GM12872 (cell line): ENCODE measurements at regions not wholly inside any gene's neighbourhood (a gene's known extent, or its start where the extent isn't known, plus 50 kb on each side); places are given as distances from the start of the nearest gene placed in this dataset.

ENCODE experiments used
- CTCF ChIP-seq: IDR thresholded peaks from 3 replicates; pipeline ENCODE4 v1.5.1; 2011; ENCODE audit warnings: low read depth, mild to moderate bottlenecking, low read length, moderate library complexity; ENCODE audit not compliant: insufficient read depth

DNA sequence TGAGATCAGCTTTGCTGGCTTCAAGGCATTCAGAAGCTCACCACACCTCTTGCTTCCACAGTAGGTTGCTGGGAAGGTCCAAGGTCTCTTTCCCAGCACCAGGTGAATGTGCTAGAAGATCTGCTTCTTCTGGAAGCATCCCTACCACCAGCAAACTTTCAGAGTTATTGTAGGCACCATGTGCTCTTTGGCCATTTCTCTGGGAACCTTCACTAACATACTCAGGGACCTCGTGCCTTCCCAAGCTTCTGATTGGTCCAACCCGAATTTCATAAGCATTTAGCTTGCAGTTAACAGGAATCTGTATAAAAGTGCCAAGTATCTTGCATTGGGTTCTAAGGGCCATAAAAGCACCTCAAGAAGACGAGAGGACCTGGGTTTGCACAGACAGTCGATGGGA lies 86.5 kb upstream of the ARL4C start:
- no peak for TF ChIP-seq CTCF

DNA sequence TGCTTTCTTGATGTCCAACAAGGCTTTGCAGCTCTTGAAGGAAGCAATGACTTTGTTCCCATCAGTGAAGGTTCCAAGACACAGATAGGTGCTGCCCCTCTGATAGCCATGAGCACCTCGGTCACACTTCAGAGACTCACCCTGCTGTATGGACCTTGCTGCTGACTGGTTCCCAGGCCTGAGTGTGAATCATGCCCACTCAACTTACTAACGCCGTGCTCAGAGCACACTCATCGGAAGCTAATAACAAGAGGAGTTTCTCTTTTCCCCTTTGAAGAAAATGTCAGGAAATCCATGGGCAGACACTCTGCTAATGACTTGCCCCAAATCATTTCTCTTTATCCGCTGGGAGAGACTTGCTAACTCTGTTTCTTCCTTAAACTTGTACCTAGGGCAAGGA lies 83.8 kb upstream of the ARL4C start:
- TF ChIP-seq CTCF = no peak

DNA sequence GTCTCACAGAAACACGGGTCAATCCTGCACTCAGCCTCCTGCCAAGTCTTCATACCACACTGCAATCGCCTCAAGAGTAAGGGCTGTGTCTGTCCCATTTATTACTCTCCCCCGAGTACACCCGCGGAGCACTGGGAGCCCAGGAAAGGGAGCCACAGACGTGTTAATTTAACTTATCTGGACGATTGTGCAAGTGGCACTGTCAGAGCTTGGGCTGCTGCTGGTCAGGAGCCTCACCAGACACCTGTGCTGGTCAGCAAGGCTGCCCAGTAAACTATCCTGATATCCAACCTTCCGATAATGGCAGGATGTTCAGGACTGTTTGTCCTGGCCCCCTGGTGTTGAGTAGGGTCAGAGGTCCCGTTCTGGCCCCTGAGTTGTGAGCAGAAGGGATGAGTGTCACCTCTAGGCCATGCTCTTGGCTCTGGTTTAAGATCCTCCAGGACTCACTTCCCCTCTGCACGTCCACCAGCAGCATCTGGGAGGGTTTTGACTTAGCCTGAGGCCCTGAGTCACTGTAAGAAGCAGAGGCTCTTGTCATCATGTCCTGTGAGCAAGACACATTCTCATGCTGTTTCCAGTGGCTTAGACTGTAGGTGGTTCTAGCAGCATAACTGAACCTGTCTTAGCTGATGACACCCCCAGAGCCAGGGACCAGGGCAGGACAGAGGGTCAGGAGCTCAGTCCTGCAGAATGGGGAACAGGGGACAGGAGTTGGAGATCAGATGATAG lies 82.5 kb upstream of the ARL4C start:
- no peak for TF ChIP-seq CTCF

GRCh38 chr2:234578389-234578788 lies 81.5 kb upstream of the ARL4C start:
- TF ChIP-seq CTCF = no peak

DNA sequence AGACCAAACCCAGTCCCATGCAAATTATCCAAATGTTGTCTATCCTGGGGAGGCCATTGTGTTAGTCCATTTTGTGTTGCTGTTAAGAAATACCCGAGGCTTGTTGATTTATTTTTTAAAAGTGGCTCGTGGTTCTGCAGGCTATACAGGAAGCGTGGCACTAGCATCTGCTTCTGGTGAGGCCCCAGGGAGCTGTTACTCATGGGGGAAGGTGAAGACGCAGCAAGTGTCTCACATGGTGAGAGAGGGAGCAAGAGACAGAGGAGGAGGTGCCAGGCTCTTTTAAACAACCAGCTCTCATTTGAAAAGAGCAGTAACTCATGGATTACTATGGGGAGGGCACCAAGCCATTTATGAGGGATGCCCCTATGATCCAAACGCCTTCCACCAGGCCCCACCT lies 80.3 kb upstream of the ARL4C start:
- no peak for TF ChIP-seq CTCF

GRCh38 chr2:234571620-234572407 lies 74.9 kb upstream of the ARL4C start:
- no peak for TF ChIP-seq CTCF

GRCh38 chr2:234570476-234570875 lies 73.6 kb upstream of the ARL4C start:
- TF ChIP-seq CTCF = no peak
